ENCODE measurements at regions not wholly inside any gene's neighbourhood (a gene's known extent, or its start where the extent isn't known, plus 50 kb on each side); places are given as distances from the start of the nearest gene placed in this dataset.
"Not testable (repeated sequence)": the region's sequence is repeated elsewhere in the genome, so short reads cannot be mapped to it uniquely, and the experiment has no call there.

DNA sequence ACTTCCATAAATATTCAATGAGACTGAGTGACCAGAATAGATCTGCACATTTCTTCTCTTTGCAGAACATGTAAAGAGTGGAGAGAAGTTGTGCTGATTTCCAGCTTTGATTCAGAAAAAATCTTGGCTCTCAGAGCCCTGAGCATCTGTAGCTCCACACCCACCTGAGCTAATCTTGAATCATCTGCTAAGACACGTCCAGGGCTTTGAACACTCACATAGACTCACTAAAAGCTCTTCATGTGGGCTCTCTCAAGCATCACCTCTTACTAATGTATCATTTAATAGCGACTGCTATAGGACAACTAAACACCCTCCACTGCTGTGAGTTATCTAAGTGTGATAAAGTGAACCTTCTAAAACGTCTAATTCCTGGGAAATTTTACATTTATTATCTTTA is 147.7 kb upstream of the GRIA3 start:
- DNase-seq = no peak

DNA sequence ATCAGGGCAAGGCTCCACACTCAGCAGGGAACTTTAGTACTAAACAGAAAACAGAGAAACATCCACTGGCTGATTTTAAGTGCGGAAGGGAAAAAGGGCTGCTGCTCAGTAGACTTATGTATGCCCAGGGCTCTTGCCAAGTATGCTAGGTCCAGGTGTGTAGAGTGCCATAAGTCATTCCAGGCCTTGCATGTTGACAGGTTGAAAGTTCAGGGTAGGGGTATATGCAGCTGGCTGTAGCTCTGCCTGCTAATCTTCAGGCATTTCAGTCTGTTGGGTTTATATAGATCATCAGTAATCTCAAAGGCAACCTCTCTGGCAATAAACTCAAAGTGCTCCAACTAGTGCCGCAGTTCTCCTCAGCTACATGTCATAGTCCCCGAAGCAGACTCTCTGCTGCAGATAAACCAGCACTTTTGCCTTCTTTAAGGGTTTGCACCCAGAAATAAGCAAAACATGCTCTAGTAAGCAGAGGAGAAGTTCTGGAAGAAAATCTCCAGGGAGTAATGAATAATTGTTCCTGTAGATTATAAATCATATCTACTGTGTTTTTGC is 134.9 kb upstream of the GRIA3 start:
- peak; percentile 18 for DNase-seq

DNA sequence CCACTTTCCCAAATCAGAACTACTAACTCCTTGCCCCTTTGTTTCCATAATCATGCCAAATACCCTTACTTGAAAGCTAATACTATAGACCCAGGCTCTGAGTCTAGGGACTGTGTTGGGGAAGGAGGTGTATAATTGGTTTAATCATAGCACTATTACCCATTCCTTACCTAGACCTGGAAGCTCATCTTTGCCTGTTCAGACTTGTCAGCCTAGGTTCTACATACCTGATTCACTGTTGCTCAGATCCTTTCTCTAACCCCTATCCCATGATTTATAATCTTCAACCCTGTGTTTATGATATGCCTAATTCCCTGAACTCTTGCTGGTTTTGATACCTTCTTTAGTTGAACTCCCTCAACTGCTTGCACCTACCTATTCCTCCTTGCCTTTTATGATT is 123.1 kb upstream of the GRIA3 start:
- DNase-seq = no peak

DNA sequence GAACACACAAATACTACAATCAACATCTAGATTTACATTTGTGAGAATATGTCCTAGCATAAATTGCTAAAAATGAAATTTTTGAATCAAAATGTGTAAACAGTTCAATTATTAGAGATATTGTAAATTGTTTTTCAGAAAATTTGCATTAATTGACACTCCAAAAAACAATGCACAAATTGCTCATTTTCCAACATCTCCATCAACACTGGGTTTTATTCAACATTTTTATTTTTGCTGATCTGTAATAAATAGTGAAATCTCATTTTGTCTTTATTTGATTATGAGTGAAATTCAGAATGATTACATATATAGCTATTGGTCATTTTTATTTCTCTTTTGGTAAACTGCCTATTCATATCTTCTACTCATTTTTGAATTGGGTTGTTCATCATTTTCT is 120.0 kb upstream of the GRIA3 start:
- no peak for DNase-seq

DNA sequence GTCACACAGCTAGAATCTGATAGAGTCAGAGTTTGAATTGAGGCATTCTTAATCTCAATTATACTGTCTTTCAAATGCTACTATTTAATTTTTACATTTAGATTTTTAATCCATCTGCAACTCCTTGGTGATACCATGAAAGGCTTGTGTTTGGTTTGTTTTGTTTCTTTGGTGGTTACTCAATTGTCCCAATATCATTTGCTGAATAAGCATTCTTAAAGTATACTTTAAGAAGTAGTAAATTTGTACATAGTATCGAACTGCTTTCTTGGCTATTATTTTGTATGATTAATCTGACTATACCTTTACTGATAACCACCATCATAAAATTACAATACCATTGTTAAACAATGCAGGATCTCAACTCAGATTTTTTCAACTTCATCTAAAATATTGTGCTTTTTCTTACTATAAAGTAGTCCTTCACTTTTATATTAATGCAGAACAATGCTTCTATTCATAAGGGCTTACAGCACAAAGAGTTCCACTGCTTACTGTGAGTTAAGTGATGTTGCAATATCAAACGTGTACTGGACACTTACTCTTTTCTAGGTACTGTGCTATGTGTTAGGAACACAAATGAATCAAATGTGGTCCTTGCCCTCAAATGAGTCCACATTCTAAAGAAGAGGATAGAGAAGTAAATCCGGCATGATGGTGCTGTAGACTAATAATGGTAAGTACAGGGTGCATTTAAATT is 111.2 kb upstream of the GRIA3 start:
- DNase-seq = no peak

DNA sequence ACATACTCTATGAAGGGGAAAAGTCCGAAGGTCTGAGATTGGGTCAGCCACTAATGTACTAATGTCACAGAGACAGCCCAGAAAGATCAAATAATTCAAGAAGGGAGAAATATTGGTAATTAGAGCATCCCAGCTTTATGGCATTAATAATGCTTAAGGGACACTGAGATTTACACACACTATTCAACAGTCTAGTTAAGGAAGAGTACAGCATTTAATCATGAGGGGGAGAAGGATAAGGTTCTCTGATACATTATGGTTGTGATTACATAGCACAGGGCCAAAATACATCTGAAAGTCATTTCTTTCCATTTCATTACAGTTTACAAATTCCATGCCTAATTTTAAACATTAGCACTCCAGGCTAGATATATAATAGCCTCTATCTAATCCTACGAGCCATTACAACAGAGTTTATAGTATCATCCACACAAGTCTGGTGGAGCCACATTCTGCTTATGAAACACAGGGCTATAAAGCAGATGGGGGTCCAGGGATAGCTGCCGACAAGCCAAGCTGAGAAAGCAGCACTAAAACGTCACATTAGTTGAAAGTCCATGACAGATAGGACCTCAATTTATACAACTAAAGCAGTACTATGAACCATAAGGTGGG is 108.0 kb upstream of the GRIA3 start:
- DNase-seq = no peak

DNA sequence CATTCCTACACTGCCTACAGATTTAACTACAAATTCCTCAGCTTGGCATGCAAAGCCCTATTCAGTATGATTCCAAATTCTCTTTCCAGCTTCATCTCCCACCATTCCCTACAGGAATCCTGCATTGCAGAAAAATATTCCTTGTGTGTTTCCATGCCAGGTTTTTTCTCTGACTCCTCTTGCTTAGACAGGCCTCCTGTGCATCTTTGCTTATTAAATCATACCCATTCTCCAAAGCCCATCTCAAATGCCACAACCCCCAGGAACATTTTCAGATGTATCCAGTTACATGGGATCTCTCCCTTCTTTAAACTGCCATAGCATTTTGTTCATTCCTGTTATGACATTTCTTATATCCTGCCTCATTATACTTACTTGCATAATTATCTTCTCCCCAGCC is 106.4 kb upstream of the GRIA3 start:
- no peak for DNase-seq

DNA sequence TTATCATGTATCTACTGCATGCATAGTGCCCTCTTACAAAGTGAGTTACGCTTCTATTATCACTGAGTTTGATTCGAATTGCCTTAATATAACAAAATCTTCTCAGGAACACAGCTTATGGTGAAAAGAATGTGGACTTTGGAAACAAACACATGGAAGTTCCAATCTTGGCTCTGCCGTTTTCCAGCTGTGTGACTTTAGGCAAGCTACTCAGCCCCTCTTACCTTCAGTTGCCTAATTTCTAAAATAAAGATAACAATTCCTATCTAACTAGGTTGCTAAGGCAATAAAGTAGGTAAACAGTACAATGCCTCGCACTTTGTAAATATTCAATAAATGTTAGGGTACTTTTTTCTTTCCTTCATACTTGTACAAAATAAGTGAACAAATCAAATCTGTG is 104.0 kb upstream of the GRIA3 start:
- DNase-seq = no peak

DNA sequence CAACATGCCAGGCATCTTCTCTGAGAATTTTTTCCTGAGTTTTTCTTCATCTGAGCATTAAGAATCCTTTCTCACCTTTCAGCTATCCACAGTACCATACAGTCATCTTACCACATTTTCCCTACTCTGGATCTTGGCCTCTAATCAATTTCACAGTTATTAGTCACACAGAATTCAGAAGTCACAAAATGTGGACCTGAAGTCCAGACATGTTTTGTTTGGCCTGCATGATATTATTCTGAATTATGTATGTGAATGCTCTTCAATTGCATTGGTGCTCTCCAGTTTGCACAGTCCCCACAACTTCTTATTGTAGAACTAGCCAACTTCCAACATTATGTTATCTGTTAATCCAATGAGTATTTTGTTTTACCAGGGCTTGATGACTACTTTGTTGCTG is 102.3 kb upstream of the GRIA3 start:
- DNase-seq = no peak

DNA sequence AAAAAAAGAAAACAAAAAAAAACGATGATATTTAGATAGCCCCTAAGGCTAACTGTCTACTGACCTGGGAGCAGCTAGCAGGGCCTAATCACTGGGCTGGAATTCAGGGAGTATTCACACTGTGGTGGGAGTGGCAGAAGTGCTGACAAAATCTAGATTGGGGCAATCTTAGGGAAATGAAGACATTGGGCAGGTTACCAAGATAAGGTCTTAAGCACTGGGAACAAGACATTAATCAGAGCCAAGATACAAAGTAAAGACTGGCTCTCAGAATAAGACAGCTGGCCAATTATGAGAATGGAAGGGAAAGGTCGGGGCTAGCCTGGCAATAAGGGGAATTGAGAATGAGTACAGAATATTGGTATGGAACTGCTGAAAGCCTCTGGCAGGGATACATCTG is 100.2 kb upstream of the GRIA3 start:
- no peak for DNase-seq

DNA sequence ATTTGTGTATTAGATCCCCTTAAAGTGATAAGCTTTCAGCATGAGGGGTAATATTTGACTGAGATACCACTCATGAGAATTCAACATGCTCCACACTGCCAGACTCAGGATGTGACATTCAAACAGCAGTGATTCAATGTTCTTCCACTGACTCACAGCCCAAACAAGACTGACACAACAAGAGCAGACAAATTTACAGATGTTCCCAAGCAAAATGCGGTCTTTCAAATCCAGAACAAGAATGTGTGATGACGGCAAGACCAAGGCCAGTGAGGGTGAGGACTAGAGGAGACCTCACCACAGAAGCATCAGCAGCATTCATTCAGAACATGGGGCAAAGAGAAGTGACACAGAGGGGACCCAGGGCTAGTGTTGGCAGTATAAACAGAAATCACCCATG is 99.3 kb upstream of the GRIA3 start:
- DNase-seq = no peak

DNA sequence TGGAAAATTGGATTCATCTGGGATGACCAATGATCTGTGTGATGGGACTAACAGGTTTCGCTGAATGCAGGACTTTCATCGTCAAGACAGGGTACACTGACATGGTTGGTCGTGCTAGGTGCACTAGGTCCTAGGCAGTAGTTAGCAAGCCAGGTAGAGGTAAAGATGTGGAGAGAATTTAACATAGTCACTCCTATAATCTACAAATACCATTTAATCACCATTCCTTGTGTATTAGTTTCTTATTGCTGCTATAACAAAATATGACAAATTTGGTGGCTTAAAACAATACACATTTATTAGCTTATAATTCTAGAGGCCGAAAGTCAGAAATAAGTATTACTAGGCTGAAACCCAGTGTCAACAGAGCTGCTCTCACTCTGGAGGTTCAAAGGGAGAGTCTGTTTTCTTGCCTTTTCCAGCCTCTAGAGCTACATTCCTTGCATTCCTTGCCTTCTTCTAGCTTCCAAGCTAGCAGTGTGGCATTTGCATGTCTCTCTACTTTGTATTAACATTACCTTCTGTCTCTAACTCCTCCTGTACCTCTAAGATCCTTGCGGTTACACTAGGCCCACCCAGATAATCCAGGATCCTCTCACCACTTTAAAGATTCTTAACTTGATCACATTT is 98.7 kb upstream of the GRIA3 start:
- no peak for DNase-seq

DNA sequence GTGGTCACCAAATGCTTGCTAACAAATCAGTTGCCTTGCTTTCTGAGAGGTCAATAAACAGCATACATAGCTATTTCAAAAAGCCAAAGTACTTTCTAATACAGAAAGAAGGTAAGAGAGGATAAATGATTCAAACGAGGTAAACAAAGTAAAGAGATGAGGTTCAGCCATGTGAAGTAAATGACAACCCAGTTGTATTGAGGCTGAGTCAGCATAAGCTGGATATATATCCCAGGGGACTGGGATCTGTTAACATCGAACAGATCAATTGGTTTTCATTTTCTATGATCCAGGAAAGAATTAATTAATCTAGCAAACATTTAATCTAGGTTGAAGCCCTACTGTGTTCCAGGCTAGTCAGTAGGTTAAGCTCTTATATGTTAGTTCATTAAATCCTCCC is 97.3 kb upstream of the GRIA3 start:
- no peak for DNase-seq

DNA sequence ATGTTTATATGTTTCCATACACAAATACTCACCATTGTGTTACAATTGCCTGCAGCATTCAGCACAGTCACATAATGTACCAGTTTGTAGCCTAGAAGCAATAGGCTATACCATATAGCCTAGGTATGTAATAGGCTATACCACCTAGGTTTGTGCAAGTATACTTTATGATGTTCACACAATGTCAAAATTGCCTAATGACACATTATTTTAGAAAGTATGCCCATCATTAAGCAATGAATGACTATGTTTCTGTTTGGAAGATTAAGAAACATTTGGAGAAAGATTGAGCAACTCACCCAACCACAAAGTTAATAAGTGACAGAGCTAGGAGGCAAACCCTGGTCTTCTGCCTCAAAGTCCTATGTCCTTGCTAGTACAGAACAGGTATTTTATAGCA is 96.8 kb upstream of the GRIA3 start:
- no peak for DNase-seq

DNA sequence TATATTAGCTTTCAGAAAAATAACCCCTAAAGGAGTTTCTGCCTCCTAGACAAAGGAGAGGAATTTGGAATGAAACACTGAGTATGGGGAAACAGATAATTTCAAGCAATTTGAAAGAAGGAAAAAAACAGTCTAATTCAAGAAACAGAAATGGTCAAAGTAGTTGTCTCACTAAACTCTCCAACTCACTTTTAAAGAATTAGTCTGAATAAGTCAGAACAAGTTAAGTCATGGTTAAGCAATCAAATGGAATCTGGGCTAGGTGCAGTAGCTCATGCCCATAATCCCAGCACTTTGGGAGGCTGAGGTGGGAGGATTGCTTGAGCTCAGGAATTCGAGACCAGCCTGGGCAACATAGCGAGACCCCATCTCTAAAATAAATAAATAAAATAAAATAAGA is 95.7 kb upstream of the GRIA3 start:
- no peak for DNase-seq

DNA sequence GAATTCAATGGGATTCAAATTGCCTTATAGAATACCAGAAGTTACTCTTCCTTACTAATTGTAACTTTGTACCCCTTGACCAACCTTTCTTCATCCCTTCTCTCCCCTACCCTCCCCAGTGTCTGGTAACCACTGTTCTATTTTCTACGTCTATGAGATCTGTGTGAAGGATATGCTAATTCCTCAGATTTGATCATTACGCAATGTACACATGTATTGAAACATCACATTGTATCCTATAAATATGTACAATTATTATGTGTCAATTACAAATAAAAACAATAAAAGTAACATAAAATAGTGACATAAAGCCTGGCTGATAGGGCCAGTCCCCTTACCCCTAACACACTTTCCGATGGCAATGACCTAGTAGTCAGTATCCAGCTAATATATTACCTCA is 95.1 kb upstream of the GRIA3 start:
- DNase-seq = no peak

DNA sequence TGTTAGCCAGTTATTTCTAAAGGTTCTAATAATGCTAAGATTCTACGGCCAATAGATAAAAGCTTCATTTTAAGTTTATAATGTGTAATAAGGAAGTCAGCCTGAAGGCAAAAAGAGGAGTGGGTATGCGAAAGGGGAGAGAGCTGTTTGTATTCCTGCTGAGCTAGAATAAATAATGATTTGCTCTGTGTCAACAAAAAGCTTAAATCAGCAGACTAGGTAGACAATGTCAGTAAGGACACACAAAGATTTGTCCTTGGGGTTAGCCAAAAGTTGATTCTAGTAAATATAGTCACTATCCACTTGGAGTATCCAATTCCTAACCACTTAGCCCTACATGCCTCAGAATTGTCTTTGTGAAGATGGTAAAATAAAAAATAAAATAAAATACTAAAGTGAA is 90.3 kb upstream of the GRIA3 start:
- no peak for DNase-seq

DNA sequence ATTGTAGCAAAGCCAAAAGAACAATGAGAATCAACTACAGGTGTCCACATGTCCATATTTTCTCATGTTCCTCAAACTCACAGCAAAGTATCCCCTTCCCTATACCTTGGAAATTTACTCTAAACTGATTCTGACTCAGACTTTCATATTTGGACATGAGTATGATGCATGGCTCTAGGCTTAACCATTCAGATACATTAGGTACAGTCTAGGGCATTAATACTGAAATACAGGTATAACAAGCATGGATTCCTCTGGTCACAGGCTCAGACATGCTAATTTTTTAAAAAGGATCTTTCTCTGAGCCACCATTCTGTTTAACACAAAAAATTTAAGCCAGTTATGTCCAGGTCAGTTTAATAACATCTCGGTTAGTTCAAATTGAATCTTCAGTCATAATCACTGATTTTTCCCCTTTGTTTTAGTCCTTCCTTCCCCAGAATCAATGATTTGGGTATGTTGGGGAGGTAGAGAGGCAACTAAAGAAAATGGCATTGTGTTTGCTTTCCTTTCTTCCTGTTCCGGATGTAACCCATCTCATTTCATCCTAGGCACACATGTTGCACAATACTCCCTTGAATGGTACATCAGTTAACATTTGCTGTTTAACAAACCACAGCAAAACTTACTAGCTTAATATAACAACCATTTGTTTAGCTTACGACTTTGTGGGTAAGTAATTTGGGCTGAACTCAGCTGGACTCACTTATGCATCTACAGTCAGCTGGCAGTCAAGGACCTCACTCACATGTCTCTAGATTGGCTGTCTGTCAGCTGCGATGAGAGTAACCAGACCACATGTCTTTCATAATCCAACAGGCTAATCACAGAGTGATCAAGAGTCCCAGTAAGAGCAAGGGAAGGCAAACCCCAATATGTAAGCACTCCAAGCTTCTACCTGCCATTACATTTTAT is 75.3 kb upstream of the GRIA3 start:
- peak; percentile 1 for DNase-seq

DNA sequence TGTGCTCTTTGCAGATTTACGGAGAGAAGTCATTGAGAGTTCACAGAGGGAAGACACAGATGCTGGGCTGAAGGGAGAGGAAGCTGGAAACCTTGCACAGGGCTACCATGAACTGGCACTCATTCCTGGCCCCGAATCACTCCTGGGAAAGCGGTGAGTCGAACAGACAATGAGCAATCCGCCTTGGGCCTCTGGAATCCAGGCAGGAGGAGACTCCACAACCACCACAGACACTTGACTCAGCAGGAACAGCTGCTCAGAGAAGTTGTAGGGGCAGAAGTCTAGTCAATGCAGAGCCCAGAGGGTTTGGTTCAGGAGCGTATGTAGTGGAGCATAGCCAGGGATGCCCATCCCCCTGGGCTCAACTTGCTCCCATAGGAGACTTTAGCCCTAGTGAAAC is 62.8 kb upstream of the GRIA3 start:
- no peak for DNase-seq

DNA sequence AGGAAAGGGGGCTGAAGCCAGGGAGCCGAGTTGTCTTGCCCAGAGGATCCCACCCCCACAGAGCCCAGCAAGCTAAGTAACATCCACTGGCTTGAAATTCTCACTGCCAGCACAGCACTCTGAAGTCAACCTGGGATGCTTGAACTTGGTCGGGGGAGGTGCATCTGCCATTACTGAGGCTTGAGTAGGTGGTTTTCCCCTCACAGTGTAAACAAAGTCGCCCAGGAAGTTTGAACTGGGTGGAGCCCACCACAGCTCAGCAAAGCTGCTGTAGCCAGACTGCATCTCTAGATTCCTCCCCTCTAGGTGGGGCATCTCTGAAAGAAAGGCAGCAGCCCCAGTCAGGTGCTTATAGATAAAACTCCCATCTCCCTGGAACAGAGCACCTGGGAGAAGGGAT is 54.3 kb upstream of the GRIA3 start:
- not testable (repeated sequence) for DNase-seq

Data from NCI-H82 (cell line).